ENCODE measurements at regions not wholly inside any gene's neighbourhood (a gene's known extent, or its start where the extent isn't known, plus 50 kb on each side); places are given as distances from the start of the nearest gene placed in this dataset.
A peak's percentile ranks its signal among the peaks of the same experiment; 100 is the strongest.

DNA sequence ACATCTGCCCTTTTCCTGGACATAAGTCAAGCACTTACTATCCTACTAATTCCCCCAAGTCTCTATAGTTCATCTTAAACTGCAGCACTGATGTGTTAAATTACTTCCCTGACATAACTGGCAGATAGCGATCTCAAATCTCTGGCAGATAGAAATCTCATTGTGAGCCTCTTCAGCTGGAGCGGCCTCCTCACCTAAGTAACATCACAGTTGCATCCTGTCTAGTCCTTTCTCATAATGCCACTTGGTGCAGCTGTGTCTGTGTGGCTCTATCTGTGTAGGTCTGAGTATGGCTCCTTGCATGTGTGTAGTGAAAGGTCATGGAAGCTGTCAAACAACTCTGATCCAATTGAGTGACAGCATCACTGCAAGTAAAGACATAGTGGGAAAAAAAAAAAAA, 53.6 kb upstream of the FST start:
- Histone ChIP-seq H3K9me3 (no peaks in the 10 kb centered on the region), H3K4me1 (peaks cover 0 to 7% (median 3%) of the 10 kb centered on the region in 4 donors), H3K4me3 (no peak overlapping the region), H3K27me3 (no peaks in the 10 kb centered on the region), H3K27ac (no peak overlapping the region), H3K36me3 (no peaks in the 10 kb centered on the region)
- intact Hi-C loops (cut with DNase I): no loop called here
- 94% methylated on average over 2 of the region's 2 CpGs for WGBS (ENCODE audit: insufficient coverage, low coverage, low lambda C conversion rate, missing lambda C conversion rate)
- DNase-seq (no peak), ATAC-seq (no peak)
- TF ChIP-seq, protein P1, sequence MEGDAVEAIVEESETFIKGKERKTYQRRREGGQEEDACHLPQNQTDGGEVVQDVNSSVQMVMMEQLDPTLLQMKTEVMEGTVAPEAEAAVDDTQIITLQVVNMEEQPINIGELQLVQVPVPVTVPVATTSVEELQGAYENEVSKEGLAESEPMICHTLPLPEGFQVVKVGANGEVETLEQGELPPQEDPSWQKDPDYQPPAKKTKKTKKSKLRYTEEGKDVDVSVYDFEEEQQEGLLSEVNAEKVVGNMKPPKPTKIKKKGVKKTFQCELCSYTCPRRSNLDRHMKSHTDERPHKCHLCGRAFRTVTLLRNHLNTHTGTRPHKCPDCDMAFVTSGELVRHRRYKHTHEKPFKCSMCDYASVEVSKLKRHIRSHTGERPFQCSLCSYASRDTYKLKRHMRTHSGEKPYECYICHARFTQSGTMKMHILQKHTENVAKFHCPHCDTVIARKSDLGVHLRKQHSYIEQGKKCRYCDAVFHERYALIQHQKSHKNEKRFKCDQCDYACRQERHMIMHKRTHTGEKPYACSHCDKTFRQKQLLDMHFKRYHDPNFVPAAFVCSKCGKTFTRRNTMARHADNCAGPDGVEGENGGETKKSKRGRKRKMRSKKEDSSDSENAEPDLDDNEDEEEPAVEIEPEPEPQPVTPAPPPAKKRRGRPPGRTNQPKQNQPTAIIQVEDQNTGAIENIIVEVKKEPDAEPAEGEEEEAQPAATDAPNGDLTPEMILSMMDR (IDR thresholded peaks at IDR 0.05): no peak
- no peak for TF ChIP-seq POLR2A (IDR thresholded peaks at IDR 0.05)

DNA sequence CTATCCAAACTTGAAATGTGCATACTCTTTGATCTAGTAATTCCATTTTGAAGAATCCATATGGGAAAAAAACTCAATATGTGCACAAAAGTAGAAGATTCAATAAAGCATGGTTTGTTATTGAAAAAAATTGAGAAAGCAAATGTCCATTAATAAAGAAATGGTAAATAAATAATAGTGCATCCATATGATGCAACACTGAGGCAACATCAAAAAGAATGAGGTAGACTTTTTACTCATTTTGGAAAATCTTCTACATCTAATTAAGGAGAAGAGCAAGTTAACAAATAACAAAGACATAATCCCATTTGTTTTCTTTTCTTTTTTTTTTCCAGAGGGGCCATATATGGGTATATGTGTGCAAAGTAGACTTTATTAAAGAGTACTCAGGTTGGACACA, 52.5 kb upstream of the FST start:
- Histone ChIP-seq H3K4me3 (no peak overlapping the region), H3K36me3 (no peaks in the 10 kb centered on the region), H3K9me3 (no peaks in the 10 kb centered on the region), H3K27ac (no peak overlapping the region), H3K27me3 (no peaks in the 10 kb centered on the region), H3K4me1 (peaks cover 0 to 12% (median 3%) of the 10 kb centered on the region in 4 donors)
- TF ChIP-seq, protein P1 (IDR thresholded peaks at IDR 0.05): no peak
- intact Hi-C loops (cut with DNase I): no loop called here
- ATAC-seq (no peak), DNase-seq (no peak)

DNA sequence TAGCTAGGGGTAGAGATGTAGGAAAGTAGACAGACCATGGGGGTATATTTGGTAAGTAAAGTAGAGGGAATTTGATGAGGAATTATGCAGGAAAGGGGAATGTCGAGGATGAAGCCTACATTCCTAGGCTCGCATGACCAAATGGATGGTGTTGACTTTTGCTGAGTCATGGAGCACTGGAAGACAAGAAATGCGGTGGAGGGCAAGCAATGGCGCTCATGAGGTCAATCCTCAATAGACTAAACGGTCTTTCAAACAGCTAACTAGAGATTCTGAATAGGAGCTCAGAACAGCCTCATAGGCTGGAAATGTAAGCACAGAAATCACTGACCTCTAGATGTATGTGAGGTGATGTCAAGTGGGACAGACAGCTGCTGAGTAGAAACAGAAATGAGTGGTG, 50.7 kb upstream of the FST start:
- H3K27ac ChIP-seq: no peak overlapping the region
- intact Hi-C loops (cut with DNase I): no loop called here
- H3K4me3 ChIP-seq: no peak overlapping the region
- TF ChIP-seq POLR2A (IDR thresholded peaks at IDR 0.05): no peak
- TF ChIP-seq, protein P1 (IDR thresholded peaks at IDR 0.05): no peak
- peaks cover 0 to 17% (median 3%) of the 10 kb centered on the region in 4 donors for H3K4me1 ChIP-seq
- no peaks in the 10 kb centered on the region for H3K36me3 ChIP-seq
- 91% methylated on average over 5 of the region's 5 CpGs for WGBS (ENCODE audit: insufficient coverage, low coverage, low lambda C conversion rate, missing lambda C conversion rate)
- H3K9me3 ChIP-seq: no peaks in the 10 kb centered on the region
- no peak for DNase-seq
- ATAC-seq: no peak
- H3K27me3 ChIP-seq: no peaks in the 10 kb centered on the region

DNA sequence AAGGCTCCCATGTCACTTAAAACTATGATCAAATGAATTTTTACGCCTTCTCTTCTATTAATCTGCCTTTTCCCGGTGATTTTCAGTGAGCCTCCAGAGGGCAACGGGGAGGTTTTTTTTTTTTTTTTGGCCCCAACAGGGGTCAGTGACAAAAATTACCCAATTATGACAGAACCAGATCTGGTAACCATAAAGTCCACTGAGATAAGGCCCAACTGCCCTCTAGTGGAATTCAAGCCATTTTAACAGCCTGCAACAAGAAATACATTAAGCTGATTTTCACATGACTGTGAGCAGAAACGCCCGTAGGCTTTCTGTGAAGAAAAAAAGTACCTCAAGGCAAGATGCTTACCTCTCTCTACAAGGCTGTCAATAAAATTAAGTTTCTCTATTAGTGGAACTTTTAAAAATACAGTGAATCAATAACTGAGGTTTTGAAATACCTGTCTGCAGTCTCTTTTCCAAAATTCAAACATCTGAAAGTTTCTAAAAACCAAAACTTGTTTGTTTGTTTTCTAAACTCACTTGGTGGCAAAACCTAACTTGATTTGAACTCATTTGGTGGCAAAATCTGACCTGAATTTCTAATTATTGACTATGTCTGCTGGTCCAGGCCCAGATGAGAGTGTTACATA, 49.7 kb upstream of the FST start:
- H3K36me3 ChIP-seq: no peaks in the 10 kb centered on the region
- no peak overlapping the region for H3K27ac ChIP-seq
- ATAC-seq (peak; percentile 82 to 87 (median 86)), DNase-seq (no peak)
- WGBS (ENCODE audit: insufficient coverage, low coverage, low lambda C conversion rate, missing lambda C conversion rate): 33% methylated on average over 5 of the region's 5 CpGs
- H3K4me3 ChIP-seq: no peak overlapping the region
- intact Hi-C loops (cut with DNase I): no loop called here
- TF ChIP-seq, protein P1 (IDR thresholded peaks at IDR 0.05): peak; percentile 47 to 55 (median 54)
- TF ChIP-seq POLR2A (IDR thresholded peaks at IDR 0.05): no peak
- H3K27me3 ChIP-seq: no peaks in the 10 kb centered on the region
- no peaks in the 10 kb centered on the region for H3K9me3 ChIP-seq
- H3K4me1 ChIP-seq: peaks cover 0 to 17% (median 3%) of the 10 kb centered on the region in 4 donors

Data from right lobe of liver (tissue), 6 donors.